WTC11 (cell line): ENCODE measurements at regions not wholly inside any gene's neighbourhood (a gene's known extent, or its start where the extent isn't known, plus 50 kb on each side); places are given as distances from the start of the nearest gene placed in this dataset.
"Not testable (repeated sequence)": the region's sequence is repeated elsewhere in the genome, so short reads cannot be mapped to it uniquely, and the experiment has no call there.

Source experiments
- ATAC-seq: fragments of 200-7000 bp; cut with Tn5 transposase; 2 replicates; pipeline ENCODE4 v1.10.0; 2021; ENCODE audit warnings: mild to moderate bottlenecking, moderate library complexity
- CTCF ChIA-PET: fragments of 300-600 bp; sonication (Branson Sonifier 250); formaldehyde crosslinking; loops from one replicate; lab custom pipeline; 2021; ENCODE audit warnings: antibody characterized with exemption; lab: Charles Lee
- POLR2A ChIA-PET: fragments of 350-600 bp; sonication (Branson Sonifier 250); formaldehyde crosslinking; loops from one replicate; lab custom pipeline; 2021; ENCODE audit warnings: antibody characterized with exemption; lab: Charles Lee
- DNase-seq: peaks from one replicate; pipeline ENCODE4 v3.0.0; 2021; ENCODE audit warnings: low spot score
- H3K27ac Mint-ChIP-seq: 2 replicates; pipeline ENCODE4 v1.8.0; 2021; ENCODE audit warnings: mixed read lengths
- H3K27me3 Mint-ChIP-seq: 2 replicates; pipeline ENCODE4 v1.8.0; 2021; ENCODE audit warnings: low read depth, mild to moderate bottlenecking, moderate library complexity, mixed read lengths
- H3K36me3 Mint-ChIP-seq: 2 replicates; pipeline ENCODE4 v1.8.0; 2021; ENCODE audit warnings: mixed read lengths
- H3K4me1 Mint-ChIP-seq: 2 replicates; pipeline ENCODE4 v1.8.0; 2022; ENCODE audit warnings: mixed read lengths
- H3K4me3 Mint-ChIP-seq: 2 replicates; pipeline ENCODE4 v1.8.0; 2021; ENCODE audit warnings: mild to moderate bottlenecking, moderate library complexity, mixed read lengths
- H3K9me3 Mint-ChIP-seq: 2 replicates; pipeline ENCODE4 v1.8.0; 2021; ENCODE audit warnings: mixed read lengths
- ATF1 ChIP-seq: sonication (generic); formaldehyde crosslinking; IDR thresholded peaks from 2 replicates; pipeline ENCODE4 v1.8.1; 2023; ENCODE audit warnings: mild to moderate bottlenecking, moderate library complexity, missing genetic modification reagents
- FOXJ3 ChIP-seq: sonication (generic); formaldehyde crosslinking; IDR thresholded peaks from 2 replicates; pipeline ENCODE4 v1.9.0; 2021; ENCODE audit warnings: missing genetic modification reagents, mild to moderate bottlenecking, borderline replicate concordance
- FOXK1 ChIP-seq: sonication (generic); formaldehyde crosslinking; IDR thresholded peaks from 2 replicates; pipeline ENCODE4 v1.8.0; 2022; ENCODE audit warnings: mild to moderate bottlenecking, moderate library complexity, missing genetic modification reagents
- HMGA2 ChIP-seq: fragments of 250-450 bp; sonication (Bioruptor Pico); IDR thresholded peaks from 2 replicates; pipeline ENCODE4 v1.4.0; 2021; ENCODE audit warnings: mild to moderate bottlenecking, moderate library complexity
- NFE2L1 ChIP-seq: sonication (generic); formaldehyde crosslinking; IDR thresholded peaks from 2 replicates; pipeline ENCODE4 v1.8.1; 2023; ENCODE audit warnings: missing genetic modification reagents
- SMAD3 ChIP-seq: sonication (generic); formaldehyde crosslinking; IDR thresholded peaks from 2 replicates; pipeline ENCODE4 v1.8.0; 2022; ENCODE audit warnings: missing genetic modification reagents, mild to moderate bottlenecking, borderline replicate concordance
- SP1 ChIP-seq: sonication (generic); formaldehyde crosslinking; conservative IDR thresholded peaks from 2 replicates; pipeline ENCODE4 v1.8.1; 2022; ENCODE audit warnings: missing genetic modification reagents
- TEAD1 ChIP-seq: sonication (generic); formaldehyde crosslinking; IDR thresholded peaks from 2 replicates; pipeline ENCODE4 v1.8.0; 2022; ENCODE audit warnings: mild to moderate bottlenecking, missing genetic modification reagents
- TP53 ChIP-seq: sonication (generic); formaldehyde crosslinking; IDR thresholded peaks from 2 replicates; pipeline ENCODE4 v1.8.1; 2023; ENCODE audit warnings: mild to moderate bottlenecking, missing genetic modification reagents
- ZNF263 ChIP-seq: sonication (generic); formaldehyde crosslinking; IDR thresholded peaks from 2 replicates; pipeline ENCODE4 v1.8.1; 2022; ENCODE audit warnings: low read depth, mild to moderate bottlenecking, moderate library complexity, missing genetic modification reagents
- ZNF317 ChIP-seq: sonication (generic); formaldehyde crosslinking; IDR thresholded peaks from 2 replicates; pipeline ENCODE4 v1.8.1; 2023; ENCODE audit warnings: low read depth, mild to moderate bottlenecking, moderate library complexity, missing genetic modification reagents, borderline replicate concordance
- TF ChIP-seq, protein P1 (sequence below): fragments of 250-450 bp; sonication (Bioruptor Pico); IDR thresholded peaks from 2 replicates; pipeline ENCODE4 v1.9.0; 2021; ENCODE audit warnings: mild to moderate bottlenecking
- TF ChIP-seq, protein P2 (sequence below): sonication (generic); formaldehyde crosslinking; IDR thresholded peaks from 2 replicates; pipeline ENCODE4 v1.8.0; 2022; ENCODE audit warnings: mild to moderate bottlenecking, missing genetic modification reagents
- TF ChIP-seq, protein P3 (sequence below): sonication (generic); formaldehyde crosslinking; IDR thresholded peaks from 2 replicates; pipeline ENCODE4 v1.8.1; 2022; ENCODE audit warnings: missing genetic modification reagents, borderline replicate concordance
- TF ChIP-seq, protein P4 (sequence below): sonication (generic); formaldehyde crosslinking; IDR thresholded peaks from 2 replicates; pipeline ENCODE4 v1.8.0; 2022; ENCODE audit warnings: missing genetic modification reagents
- TF ChIP-seq, protein P5 (sequence below): sonication (generic); formaldehyde crosslinking; IDR thresholded peaks from 2 replicates; pipeline ENCODE4 v1.8.0; 2022; ENCODE audit warnings: mild to moderate bottlenecking, missing genetic modification reagents
- TF ChIP-seq, protein P6 (sequence below): sonication (generic); formaldehyde crosslinking; IDR thresholded peaks from 2 replicates; pipeline ENCODE4 v1.8.1; 2023; ENCODE audit warnings: mild to moderate bottlenecking, missing genetic modification reagents, borderline replicate concordance

DNA sequence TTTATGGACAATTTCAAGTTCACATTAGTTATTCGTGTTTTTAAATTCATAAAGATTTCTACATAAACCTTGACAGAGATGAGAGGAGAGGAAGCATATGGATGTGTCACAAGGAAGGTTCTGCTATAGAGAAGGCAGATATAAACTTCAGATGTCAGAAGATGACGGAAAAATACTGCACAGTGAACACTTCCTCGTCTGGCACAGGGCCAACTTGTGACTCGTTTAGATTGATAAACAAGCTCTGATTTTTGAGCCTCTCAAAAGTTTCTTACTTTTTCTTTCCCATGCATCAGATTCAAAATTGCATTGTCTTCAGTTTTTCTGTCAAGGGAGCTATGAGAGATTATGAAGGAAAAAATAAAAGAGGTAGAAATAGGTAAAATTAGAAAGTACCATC is 156.4 kb upstream of the MINDY3 start:
- POLR2A ChIA-PET, result no interaction called here
- CTCF ChIA-PET, result no interaction called here
- ATAC-seq (no peak), DNase-seq (no peak)
- H3K4me1 Mint-ChIP-seq, result peaks cover 6% of the 10 kb centered on the region; the same call in 1 of the 2 replicates
- peaks cover 36% of the 10 kb centered on the region for H3K9me3 Mint-ChIP-seq
- H3K36me3 Mint-ChIP-seq, result peaks cover 15% of the 10 kb centered on the region
- no peaks in the 10 kb centered on the region for H3K27me3 Mint-ChIP-seq
- no peak overlapping the region for H3K4me3 Mint-ChIP-seq
- no peak overlapping the region for H3K27ac Mint-ChIP-seq
- TF ChIP-seq, protein P1, sequence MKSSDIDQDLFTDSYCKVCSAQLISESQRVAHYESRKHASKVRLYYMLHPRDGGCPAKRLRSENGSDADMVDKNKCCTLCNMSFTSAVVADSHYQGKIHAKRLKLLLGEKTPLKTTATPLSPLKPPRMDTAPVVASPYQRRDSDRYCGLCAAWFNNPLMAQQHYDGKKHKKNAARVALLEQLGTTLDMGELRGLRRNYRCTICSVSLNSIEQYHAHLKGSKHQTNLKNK, result no peak
- TF ChIP-seq ZNF317 (CRISPR knock-in tag), result no peak
- TF ChIP-seq, all 79 proteins: peak for 0

DNA sequence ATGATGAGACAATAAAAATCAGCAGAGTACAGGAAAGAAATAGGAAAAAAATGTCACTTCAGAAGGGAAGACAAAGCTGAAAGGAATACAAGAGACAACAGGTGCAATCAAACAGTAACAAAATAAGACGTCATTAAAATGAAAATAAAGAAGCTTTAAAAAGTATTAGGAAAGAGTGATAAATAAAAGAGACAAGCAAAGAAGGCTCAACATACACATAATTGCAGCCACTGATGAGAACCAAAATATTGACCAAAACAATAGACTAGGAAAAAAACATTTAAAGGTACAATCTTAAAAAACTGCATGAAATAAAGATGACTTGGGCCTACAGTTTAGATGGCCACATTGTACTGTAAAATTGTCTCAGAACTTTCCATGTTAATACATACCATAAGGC is 160.5 kb upstream of the MINDY3 start:
- Mint-ChIP-seq H3K36me3 (peaks cover 15% of the 10 kb centered on the region), H3K27ac (no peak overlapping the region), H3K9me3 (peaks cover 39% of the 10 kb centered on the region), H3K4me3 (no peak overlapping the region), H3K27me3 (no peaks in the 10 kb centered on the region), H3K4me1 (no peaks in the 10 kb centered on the region)
- no peak for ATAC-seq
- ChIA-PET POLR2A (no interaction called here), CTCF (no interaction called here)
- TF ChIP-seq FOXK1 (CRISPR knock-in tag), result no peak
- no peak for TF ChIP-seq SP1
- TF ChIP-seq HMGA2 (CRISPR knock-in tag), result no peak
- TF ChIP-seq ATF1 (CRISPR knock-in tag), result no peak
- TF ChIP-seq, protein P2, sequence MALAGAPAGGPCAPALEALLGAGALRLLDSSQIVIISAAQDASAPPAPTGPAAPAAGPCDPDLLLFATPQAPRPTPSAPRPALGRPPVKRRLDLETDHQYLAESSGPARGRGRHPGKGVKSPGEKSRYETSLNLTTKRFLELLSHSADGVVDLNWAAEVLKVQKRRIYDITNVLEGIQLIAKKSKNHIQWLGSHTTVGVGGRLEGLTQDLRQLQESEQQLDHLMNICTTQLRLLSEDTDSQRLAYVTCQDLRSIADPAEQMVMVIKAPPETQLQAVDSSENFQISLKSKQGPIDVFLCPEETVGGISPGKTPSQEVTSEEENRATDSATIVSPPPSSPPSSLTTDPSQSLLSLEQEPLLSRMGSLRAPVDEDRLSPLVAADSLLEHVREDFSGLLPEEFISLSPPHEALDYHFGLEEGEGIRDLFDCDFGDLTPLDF, result no peak
- TF ChIP-seq, protein P3, sequence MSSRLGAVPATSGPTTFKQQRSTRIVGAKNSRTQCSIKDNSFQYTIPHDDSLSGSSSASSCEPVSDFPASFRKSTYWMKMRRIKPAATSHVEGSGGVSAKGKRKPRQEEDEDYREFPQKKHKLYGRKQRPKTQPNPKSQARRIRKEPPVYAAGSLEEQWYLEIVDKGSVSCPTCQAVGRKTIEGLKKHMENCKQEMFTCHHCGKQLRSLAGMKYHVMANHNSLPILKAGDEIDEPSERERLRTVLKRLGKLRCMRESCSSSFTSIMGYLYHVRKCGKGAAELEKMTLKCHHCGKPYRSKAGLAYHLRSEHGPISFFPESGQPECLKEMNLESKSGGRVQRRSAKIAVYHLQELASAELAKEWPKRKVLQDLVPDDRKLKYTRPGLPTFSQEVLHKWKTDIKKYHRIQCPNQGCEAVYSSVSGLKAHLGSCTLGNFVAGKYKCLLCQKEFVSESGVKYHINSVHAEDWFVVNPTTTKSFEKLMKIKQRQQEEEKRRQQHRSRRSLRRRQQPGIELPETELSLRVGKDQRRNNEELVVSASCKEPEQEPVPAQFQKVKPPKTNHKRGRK (CRISPR knock-in tag), result no peak
- TF ChIP-seq FOXJ3 (CRISPR knock-in tag), result no peak
- TF ChIP-seq, protein P4, sequence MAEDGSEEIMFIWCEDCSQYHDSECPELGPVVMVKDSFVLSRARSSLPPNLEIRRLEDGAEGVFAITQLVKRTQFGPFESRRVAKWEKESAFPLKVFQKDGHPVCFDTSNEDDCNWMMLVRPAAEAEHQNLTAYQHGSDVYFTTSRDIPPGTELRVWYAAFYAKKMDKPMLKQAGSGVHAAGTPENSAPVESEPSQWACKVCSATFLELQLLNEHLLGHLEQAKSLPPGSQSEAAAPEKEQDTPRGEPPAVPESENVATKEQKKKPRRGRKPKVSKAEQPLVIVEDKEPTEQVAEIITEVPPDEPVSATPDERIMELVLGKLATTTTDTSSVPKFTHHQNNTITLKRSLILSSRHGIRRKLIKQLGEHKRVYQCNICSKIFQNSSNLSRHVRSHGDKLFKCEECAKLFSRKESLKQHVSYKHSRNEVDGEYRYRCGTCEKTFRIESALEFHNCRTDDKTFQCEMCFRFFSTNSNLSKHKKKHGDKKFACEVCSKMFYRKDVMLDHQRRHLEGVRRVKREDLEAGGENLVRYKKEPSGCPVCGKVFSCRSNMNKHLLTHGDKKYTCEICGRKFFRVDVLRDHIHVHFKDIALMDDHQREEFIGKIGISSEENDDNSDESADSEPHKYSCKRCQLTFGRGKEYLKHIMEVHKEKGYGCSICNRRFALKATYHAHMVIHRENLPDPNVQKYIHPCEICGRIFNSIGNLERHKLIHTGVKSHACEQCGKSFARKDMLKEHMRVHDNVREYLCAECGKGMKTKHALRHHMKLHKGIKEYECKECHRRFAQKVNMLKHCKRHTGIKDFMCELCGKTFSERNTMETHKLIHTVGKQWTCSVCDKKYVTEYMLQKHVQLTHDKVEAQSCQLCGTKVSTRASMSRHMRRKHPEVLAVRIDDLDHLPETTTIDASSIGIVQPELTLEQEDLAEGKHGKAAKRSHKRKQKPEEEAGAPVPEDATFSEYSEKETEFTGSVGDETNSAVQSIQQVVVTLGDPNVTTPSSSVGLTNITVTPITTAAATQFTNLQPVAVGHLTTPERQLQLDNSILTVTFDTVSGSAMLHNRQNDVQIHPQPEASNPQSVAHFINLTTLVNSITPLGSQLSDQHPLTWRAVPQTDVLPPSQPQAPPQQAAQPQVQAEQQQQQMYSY (CRISPR knock-in tag), result no peak
- TF ChIP-seq, protein P5, sequence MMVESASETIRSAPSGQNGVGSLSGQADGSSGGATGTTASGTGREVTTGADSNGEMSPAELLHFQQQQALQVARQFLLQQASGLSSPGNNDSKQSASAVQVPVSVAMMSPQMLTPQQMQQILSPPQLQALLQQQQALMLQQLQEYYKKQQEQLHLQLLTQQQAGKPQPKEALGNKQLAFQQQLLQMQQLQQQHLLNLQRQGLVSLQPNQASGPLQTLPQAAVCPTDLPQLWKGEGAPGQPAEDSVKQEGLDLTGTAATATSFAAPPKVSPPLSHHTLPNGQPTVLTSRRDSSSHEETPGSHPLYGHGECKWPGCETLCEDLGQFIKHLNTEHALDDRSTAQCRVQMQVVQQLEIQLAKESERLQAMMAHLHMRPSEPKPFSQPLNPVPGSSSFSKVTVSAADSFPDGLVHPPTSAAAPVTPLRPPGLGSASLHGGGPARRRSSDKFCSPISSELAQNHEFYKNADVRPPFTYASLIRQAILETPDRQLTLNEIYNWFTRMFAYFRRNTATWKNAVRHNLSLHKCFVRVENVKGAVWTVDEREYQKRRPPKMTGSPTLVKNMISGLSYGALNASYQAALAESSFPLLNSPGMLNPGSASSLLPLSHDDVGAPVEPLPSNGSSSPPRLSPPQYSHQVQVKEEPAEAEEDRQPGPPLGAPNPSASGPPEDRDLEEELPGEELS, result no peak
- no peak for TF ChIP-seq NFE2L1
- TF ChIP-seq, protein P6, sequence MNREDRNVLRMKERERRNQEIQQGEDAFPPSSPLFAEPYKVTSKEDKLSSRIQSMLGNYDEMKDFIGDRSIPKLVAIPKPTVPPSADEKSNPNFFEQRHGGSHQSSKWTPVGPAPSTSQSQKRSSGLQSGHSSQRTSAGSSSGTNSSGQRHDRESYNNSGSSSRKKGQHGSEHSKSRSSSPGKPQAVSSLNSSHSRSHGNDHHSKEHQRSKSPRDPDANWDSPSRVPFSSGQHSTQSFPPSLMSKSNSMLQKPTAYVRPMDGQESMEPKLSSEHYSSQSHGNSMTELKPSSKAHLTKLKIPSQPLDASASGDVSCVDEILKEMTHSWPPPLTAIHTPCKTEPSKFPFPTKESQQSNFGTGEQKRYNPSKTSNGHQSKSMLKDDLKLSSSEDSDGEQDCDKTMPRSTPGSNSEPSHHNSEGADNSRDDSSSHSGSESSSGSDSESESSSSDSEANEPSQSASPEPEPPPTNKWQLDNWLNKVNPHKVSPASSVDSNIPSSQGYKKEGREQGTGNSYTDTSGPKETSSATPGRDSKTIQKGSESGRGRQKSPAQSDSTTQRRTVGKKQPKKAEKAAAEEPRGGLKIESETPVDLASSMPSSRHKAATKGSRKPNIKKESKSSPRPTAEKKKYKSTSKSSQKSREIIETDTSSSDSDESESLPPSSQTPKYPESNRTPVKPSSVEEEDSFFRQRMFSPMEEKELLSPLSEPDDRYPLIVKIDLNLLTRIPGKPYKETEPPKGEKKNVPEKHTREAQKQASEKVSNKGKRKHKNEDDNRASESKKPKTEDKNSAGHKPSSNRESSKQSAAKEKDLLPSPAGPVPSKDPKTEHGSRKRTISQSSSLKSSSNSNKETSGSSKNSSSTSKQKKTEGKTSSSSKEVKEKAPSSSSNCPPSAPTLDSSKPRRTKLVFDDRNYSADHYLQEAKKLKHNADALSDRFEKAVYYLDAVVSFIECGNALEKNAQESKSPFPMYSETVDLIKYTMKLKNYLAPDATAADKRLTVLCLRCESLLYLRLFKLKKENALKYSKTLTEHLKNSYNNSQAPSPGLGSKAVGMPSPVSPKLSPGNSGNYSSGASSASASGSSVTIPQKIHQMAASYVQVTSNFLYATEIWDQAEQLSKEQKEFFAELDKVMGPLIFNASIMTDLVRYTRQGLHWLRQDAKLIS (CRISPR knock-in tag), result no peak
- no peak for TF ChIP-seq SMAD3
- TF ChIP-seq ZNF263 (CRISPR knock-in tag), result no peak
- TF ChIP-seq TEAD1, result no peak
- no peak for TF ChIP-seq TP53 (CRISPR knock-in tag)
- DNase-seq, result no peak

DNA sequence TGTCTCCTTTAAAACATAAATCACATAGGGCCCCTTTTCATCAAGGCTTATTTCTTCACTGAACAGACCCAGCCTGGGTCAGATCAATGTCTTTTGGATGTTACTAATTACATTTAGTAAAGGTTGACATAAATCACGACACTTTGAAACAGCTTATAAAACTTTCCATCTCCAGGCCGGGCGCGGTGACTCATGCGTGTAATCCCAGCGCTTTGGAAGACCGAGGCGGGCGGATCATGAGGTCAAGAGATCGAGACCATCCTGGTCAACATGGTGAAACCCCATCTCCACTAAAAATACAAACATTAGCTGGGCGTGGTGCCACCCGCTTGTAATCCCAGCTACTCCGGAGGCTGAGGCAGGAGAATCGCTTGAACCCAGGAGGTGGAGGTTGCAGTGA is 166.5 kb upstream of the MINDY3 start:
- POLR2A ChIA-PET, CTCF ChIA-PET, ATAC-seq, DNase-seq, H3K27ac Mint-ChIP-seq, H3K4me3 Mint-ChIP-seq, H3K27me3 Mint-ChIP-seq, H3K36me3 Mint-ChIP-seq, H3K9me3 Mint-ChIP-seq: not testable (repeated sequence)
- H3K4me1 Mint-ChIP-seq, result peaks cover 11% of the 10 kb centered on the region
